ENCODE measurements at regions not wholly inside any gene's neighbourhood (a gene's known extent, or its start where the extent isn't known, plus 50 kb on each side); places are given as distances from the start of the nearest gene placed in this dataset.
A peak's percentile ranks its signal among the peaks of the same experiment; 100 is the strongest.
"Not testable (repeated sequence)": the region's sequence is repeated elsewhere in the genome, so short reads cannot be mapped to it uniquely, and the experiment has no call there.

DNA sequence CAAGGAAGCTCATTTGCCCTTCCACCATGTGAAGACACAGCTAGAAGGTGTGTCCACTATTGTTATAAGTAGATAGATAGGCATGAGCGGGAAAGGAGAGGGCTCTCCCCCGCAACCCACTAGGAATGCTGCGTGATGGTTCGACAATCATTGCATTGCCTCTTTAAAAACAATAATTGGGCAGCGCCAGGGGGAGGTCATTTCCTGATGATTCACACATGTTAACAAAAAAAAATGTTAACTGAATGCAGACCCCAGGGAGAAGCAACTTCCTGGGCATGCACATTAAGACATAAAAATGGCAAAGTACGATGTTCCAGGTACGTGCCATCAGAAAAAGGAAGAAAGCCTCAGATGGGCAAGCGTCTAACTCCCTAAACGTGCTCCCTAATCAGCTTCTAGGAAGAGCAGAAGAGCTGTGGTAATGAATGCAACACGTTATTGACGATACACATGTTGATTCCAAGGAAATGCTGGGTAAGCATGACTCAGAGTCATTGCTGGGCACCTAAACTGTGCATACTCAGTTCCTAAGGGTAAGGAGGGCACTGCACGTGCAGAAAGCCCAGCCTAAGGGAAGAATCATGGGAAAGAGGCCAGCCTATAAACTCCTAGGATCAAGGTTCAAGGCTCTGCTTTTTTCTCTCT, 113.7 kb downstream of the FAM217A start:
- no peaks in the 10 kb centered on the region for H3K27me3 ChIP-seq (ENCODE audit: control insufficient read depth, insufficient read depth, low read length)
- H3K9ac ChIP-seq (ENCODE audit: low read depth, low read length), result no peak overlapping the region
- H3K9me3 ChIP-seq (ENCODE audit: control insufficient read depth, insufficient read depth, low read length), result no peaks in the 10 kb centered on the region
- H3K4me1 ChIP-seq (ENCODE audit: control insufficient read depth, insufficient read depth, low read length), result no peaks in the 10 kb centered on the region
- H3K4me3 ChIP-seq (ENCODE audit: low read depth, low read length), result no peak overlapping the region
- H3K36me3 ChIP-seq (ENCODE audit: control insufficient read depth, insufficient read depth, low read length), result no peaks in the 10 kb centered on the region

DNA sequence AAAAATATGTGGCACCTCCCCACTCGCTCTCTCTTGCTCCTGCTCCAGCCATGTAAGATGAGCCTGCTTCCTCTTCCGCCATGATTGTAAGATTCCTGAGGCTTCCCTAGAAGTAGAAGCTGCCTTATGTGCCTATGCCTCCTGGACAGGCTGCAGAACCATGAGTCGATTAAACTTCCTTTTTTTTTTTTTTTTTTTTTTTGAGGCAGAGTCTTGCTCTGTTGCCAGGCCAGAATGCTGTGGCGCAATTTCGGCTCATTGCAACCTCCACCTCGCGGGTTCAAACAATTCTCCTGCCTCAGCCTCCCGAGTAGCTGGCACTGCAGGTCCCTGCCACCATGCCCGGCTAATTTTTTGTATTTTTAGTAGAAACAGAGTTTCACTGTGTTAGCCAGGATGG, 112.5 kb downstream of the FAM217A start:
- Histone ChIP-seq H3K27me3 (ENCODE audit: control insufficient read depth, insufficient read depth, low read length) (no peaks in the 10 kb centered on the region), H3K9ac (ENCODE audit: low read depth, low read length) (no peak overlapping the region), H3K4me3 (ENCODE audit: low read depth, low read length) (no peak overlapping the region), H3K9me3 (ENCODE audit: control insufficient read depth, insufficient read depth, low read length) (no peaks in the 10 kb centered on the region), H3K4me1 (ENCODE audit: control insufficient read depth, insufficient read depth, low read length) (no peaks in the 10 kb centered on the region), H3K36me3 (ENCODE audit: control insufficient read depth, insufficient read depth, low read length) (no peaks in the 10 kb centered on the region)

DNA sequence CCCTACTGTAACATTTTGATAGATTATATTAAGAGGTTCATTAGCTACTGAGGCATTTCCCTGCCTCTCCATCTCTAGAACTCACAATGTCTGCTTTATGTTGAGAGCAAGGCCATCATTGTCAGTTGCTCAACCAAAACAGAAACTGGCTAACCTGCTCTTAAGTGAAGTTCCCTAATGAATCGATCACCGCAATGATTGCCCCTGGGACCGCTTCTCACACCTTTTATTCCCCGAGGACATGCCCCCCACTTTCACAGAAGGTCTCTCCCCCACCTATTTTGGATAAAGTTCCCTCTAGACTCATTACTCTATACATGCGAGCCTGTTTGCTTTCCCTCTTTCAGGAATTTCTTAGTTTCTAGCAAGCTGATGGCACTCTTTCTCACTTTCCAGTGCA, 108.8 kb downstream of the FAM217A start:
- no peak overlapping the region for H3K9ac ChIP-seq (ENCODE audit: low read depth, low read length)
- no peaks in the 10 kb centered on the region for H3K27me3 ChIP-seq (ENCODE audit: control insufficient read depth, insufficient read depth, low read length)
- H3K4me3 ChIP-seq (ENCODE audit: low read depth, low read length), result no peak overlapping the region
- no peaks in the 10 kb centered on the region for H3K4me1 ChIP-seq (ENCODE audit: control insufficient read depth, insufficient read depth, low read length)
- no peaks in the 10 kb centered on the region for H3K36me3 ChIP-seq (ENCODE audit: control insufficient read depth, insufficient read depth, low read length)
- H3K9me3 ChIP-seq (ENCODE audit: control insufficient read depth, insufficient read depth, low read length), result no peaks in the 10 kb centered on the region

DNA sequence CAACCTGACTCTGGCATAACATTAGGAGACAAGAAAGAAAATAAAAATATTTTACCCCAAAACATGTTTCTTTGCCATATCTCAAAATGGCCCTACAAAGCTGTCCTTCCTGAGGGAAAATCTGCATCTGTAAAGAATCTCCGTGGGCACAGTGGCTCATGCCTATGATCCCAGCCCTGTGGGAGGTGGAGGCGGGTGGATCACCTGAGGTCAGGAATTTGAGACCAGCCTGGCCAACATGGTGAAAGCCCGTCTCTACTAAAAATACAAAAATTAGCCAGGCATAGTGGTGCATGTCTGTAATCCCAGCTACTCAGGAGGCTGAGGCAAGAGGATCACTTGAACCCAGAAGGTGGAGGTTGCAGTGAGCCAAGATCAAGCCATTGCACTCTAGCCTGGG, 105.8 kb downstream of the FAM217A start:
- H3K36me3 ChIP-seq (ENCODE audit: control insufficient read depth, insufficient read depth, low read length); H3K27me3 ChIP-seq (ENCODE audit: control insufficient read depth, insufficient read depth, low read length); H3K9me3 ChIP-seq (ENCODE audit: control insufficient read depth, insufficient read depth, low read length); H3K4me1 ChIP-seq (ENCODE audit: control insufficient read depth, insufficient read depth, low read length); H3K9ac ChIP-seq (ENCODE audit: low read depth, low read length); H3K4me3 ChIP-seq (ENCODE audit: low read depth, low read length): not testable (repeated sequence)

DNA sequence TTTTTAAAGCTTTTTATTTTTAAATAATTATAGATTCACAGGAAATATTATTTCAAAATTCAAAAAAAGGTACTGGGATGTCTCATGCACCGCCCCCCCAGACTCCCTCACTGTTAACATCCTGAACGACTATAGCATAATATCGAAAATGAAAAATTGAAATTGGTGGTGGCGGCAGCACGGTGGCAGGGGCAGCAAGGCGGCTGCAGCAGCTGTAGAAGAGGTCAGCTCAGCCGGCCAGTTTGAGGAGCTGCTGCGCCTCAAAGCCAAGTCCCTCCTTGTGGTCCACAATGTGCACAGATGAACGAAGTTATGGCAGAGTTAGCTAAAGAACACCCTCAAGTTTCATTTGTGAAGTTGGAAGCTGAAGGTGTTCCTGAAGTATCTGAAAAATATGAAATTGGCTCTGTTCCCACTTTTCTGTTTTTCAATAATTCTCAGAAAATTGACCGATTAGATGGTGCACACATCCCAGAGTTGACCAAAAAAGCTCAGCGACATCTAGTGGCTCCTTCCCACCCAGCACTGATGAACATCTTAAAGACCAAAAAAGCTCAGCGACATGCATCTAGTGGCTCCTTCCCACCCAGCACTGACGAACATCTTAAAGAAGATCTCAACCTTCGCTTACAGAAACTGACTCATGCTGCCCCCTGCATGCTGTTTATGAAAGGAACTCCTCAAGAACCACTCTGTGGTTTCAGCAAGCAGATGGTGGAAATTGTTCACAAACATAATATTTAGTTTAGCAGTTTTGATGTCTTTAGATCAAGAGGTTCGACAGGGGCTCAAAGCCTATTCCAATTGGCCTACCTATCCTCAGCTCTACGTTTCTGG, 100.8 kb downstream of the FAM217A start:
- Histone ChIP-seq H3K4me1 (ENCODE audit: control insufficient read depth, insufficient read depth, low read length) (no peaks in the 10 kb centered on the region), H3K27me3 (ENCODE audit: control insufficient read depth, insufficient read depth, low read length) (no peaks in the 10 kb centered on the region), H3K9me3 (ENCODE audit: control insufficient read depth, insufficient read depth, low read length) (no peaks in the 10 kb centered on the region), H3K9ac (ENCODE audit: low read depth, low read length) (no peak overlapping the region), H3K36me3 (ENCODE audit: control insufficient read depth, insufficient read depth, low read length) (no peaks in the 10 kb centered on the region), H3K4me3 (ENCODE audit: low read depth, low read length) (no peak overlapping the region)

DNA sequence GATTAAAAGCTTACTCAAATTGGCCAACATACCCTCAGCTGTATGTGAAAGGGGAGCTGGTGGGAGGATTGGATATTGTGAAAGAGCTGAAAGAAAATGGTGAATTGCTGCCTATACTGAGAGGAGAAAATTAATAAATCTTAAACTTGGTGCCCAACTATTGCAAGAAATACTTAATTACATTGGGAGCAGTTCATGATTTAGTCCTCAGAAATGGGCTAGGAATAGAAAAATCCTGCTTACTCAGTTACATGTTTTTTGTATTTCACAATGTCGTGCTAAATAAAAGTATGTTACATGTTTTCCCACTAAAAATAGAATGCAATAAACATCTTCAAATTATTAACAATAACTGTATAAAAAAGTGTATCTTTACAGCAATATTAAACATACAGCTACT, 100.0 kb downstream of the FAM217A start:
- not testable (repeated sequence) for H3K36me3 ChIP-seq (ENCODE audit: control insufficient read depth, insufficient read depth, low read length); H3K27me3 ChIP-seq (ENCODE audit: control insufficient read depth, insufficient read depth, low read length); H3K9me3 ChIP-seq (ENCODE audit: control insufficient read depth, insufficient read depth, low read length); H3K4me3 ChIP-seq (ENCODE audit: low read depth, low read length); H3K9ac ChIP-seq (ENCODE audit: low read depth, low read length); H3K4me1 ChIP-seq (ENCODE audit: control insufficient read depth, insufficient read depth, low read length)

DNA sequence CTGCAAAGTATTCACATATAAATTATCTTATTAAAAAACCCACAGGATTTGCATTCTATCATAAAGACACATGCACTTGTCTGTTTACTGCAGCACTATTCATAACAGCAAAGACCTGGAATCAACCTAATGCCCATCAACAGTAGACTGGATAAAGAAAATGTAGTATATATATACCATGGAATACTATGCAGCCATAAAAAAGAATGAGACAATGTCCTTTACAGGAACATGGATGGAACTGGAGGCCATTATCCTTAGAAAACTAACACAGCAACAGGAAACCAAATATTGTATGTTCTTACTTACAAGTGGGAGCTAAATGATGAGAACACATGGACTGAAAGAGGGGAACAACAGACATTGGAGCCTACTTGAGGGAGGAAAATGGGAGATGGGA, 97.0 kb downstream of the FAM217A start:
- Histone ChIP-seq H3K4me3 (ENCODE audit: low read depth, low read length) (no peak overlapping the region), H3K9ac (ENCODE audit: low read depth, low read length) (no peak overlapping the region), H3K9me3 (ENCODE audit: control insufficient read depth, insufficient read depth, low read length) (no peaks in the 10 kb centered on the region), H3K4me1 (ENCODE audit: control insufficient read depth, insufficient read depth, low read length) (peaks cover 3% of the 10 kb centered on the region), H3K27me3 (ENCODE audit: control insufficient read depth, insufficient read depth, low read length) (no peaks in the 10 kb centered on the region), H3K36me3 (ENCODE audit: control insufficient read depth, insufficient read depth, low read length) (no peaks in the 10 kb centered on the region)

DNA sequence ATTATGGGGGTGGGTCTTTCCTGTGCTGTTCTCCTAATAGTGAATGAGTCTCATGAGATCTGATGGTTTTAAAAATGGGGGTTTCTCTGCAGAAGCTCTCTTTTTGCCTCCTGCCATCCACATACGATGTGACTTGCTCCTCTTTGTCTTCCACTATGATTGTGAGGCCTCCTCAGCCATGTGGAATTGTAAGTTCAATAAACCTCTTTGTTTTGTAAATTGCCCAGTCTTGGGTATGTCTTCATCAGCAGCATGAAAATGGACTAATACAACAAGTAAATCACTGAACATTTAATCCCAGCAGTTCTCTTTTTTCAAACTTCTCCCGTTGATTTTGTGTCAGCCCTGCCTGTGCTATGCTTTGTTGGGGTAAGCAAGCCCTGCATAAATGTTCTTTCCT, 95.2 kb downstream of the FAM217A start:
- H3K27me3 ChIP-seq (ENCODE audit: control insufficient read depth, insufficient read depth, low read length), result no peaks in the 10 kb centered on the region
- no peak overlapping the region for H3K4me3 ChIP-seq (ENCODE audit: low read depth, low read length)
- no peaks in the 10 kb centered on the region for H3K9me3 ChIP-seq (ENCODE audit: control insufficient read depth, insufficient read depth, low read length)
- no peak overlapping the region for H3K9ac ChIP-seq (ENCODE audit: low read depth, low read length)
- no peaks in the 10 kb centered on the region for H3K36me3 ChIP-seq (ENCODE audit: control insufficient read depth, insufficient read depth, low read length)
- peaks cover 9% of the 10 kb centered on the region for H3K4me1 ChIP-seq (ENCODE audit: control insufficient read depth, insufficient read depth, low read length)

DNA sequence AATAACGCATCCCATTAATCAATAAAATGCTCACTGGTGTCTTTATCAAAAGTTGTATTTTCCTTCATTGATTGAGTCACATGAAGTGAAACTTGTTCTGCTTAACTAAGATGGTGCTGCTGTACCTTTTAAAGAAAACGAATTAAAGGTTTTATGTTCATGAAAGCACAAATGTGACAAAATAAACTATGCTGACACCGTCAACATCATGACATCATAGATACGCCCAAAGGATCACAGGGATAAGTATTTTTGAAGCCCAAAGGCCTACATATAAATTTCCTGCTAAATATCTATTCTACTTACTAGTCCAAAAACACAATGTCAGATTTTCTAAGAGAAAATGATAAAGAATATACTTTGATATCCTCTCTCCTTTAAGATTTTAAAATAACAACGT, 94.4 kb downstream of the FAM217A start:
- Histone ChIP-seq H3K9ac (ENCODE audit: low read depth, low read length) (no peak overlapping the region), H3K9me3 (ENCODE audit: control insufficient read depth, insufficient read depth, low read length) (no peaks in the 10 kb centered on the region), H3K4me3 (ENCODE audit: low read depth, low read length) (no peak overlapping the region), H3K36me3 (ENCODE audit: control insufficient read depth, insufficient read depth, low read length) (no peaks in the 10 kb centered on the region), H3K27me3 (ENCODE audit: control insufficient read depth, insufficient read depth, low read length) (no peaks in the 10 kb centered on the region), H3K4me1 (ENCODE audit: control insufficient read depth, insufficient read depth, low read length) (peaks cover 9% of the 10 kb centered on the region)

DNA sequence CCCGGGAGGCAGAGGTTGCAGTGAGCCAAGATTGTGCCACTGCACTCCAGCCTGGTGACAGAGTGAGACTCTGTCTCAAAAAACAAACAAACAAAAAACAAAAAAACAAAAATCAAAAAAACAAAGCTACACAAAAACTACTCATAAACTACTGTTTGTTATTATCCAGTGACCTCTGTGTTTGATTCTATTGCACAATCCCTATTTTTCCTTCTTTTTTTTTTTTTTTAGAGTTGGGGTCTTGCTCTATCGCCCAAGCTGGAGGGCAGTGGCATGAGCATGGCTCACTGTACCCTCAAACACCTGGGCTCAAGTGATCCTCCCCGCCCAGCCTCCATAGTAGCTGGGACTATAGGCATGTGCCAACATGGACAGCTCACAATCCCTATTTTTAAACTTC, 92.7 kb downstream of the FAM217A start:
- Histone ChIP-seq H3K27me3 (ENCODE audit: control insufficient read depth, insufficient read depth, low read length) (no peaks in the 10 kb centered on the region), H3K36me3 (ENCODE audit: control insufficient read depth, insufficient read depth, low read length) (no peaks in the 10 kb centered on the region), H3K9ac (ENCODE audit: low read depth, low read length) (no peak overlapping the region), H3K4me3 (ENCODE audit: low read depth, low read length) (no peak overlapping the region), H3K4me1 (ENCODE audit: control insufficient read depth, insufficient read depth, low read length) (peaks cover 9% of the 10 kb centered on the region), H3K9me3 (ENCODE audit: control insufficient read depth, insufficient read depth, low read length) (no peaks in the 10 kb centered on the region)

DNA sequence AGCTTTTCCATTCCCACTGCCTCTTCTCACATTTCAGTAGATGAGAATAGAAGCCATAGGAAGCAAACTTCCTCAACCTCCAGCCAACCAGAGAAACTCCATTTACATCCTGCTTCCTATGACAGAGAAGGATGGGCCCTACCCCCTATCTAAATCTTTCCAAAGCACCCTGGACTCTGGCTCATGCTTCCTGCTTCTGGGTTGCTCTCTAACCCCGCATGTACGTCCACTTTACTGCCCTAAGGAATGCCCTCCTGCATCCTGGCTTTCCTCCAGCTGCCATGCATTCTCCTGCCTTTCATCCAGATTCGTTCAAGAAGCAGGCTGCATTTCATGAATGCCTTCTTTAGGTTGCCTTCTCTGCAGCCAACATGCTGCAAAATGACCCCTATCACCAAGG, 91.9 kb downstream of the FAM217A start:
- Histone ChIP-seq H3K4me3 (ENCODE audit: low read depth, low read length) (no peak overlapping the region), H3K27me3 (ENCODE audit: control insufficient read depth, insufficient read depth, low read length) (no peaks in the 10 kb centered on the region), H3K9me3 (ENCODE audit: control insufficient read depth, insufficient read depth, low read length) (no peaks in the 10 kb centered on the region), H3K4me1 (ENCODE audit: control insufficient read depth, insufficient read depth, low read length) (peaks cover 9% of the 10 kb centered on the region), H3K36me3 (ENCODE audit: control insufficient read depth, insufficient read depth, low read length) (no peaks in the 10 kb centered on the region), H3K9ac (ENCODE audit: low read depth, low read length) (peak overlapping the region; percentile 9)

DNA sequence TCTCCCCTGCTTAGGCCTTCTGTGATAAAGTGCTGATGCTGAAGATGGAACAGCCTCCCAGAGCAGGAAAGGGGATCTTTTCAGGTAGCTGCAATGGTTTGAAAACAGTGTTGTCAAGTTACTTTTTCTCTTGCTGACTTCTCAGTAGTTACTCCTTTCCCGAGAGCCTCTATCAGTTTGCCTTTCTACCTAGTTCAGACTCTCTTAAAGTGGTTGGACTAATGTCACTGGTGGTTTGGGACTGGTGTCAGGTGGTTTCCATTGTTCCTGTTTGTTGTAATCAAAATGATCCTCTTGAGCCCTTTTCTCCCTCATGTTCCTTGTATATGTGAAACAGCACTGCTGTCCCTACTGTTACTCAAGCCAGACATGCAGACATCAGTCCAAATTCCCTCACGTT, 91.4 kb downstream of the FAM217A start:
- Histone ChIP-seq H3K4me1 (ENCODE audit: control insufficient read depth, insufficient read depth, low read length) (peaks cover 9% of the 10 kb centered on the region), H3K4me3 (ENCODE audit: low read depth, low read length) (no peak overlapping the region), H3K27me3 (ENCODE audit: control insufficient read depth, insufficient read depth, low read length) (no peaks in the 10 kb centered on the region), H3K36me3 (ENCODE audit: control insufficient read depth, insufficient read depth, low read length) (no peaks in the 10 kb centered on the region), H3K9me3 (ENCODE audit: control insufficient read depth, insufficient read depth, low read length) (no peaks in the 10 kb centered on the region), H3K9ac (ENCODE audit: low read depth, low read length) (no peak overlapping the region)

Data from iPS-15b (cell line).